ENCODE measurements at regions not wholly inside any gene's neighbourhood (a gene's known extent, or its start where the extent isn't known, plus 50 kb on each side); places are given as distances from the start of the nearest gene placed in this dataset.
A peak's percentile ranks its signal among the peaks of the same experiment; 100 is the strongest.

DNA sequence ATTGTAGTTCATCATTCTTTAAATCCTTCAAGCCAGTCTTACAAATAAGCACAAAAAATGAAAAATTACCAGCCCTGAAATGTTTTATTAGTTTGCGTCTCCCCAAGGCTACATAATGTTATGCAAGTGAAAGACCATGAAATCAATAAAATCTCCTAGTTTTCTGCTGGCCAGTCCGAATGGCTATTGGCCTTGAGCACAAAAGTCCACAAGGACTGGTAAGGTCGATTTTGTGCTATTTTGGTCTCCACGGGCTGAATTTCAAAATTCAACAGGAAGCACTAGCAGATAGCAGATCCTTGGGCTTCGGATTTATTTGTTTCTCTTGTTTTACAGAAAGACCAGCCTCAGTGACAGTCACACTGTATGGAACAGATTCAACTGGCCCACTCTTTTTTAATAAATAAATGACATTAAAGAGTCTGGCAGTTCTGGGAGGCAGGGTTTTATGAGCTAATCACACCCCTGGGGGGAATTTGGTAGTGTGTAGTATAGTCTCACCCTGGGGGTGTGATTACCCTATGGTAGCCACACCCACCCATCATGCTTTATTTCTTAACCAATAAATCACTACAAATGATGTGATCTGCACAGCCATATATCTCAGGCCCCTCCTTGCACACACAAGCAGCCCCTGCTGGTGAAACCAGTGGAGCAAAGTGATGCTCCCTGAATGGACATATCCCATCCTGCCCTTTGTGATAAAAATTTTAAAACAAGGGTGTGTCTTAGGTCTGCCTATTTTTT lies 51.1 kb upstream of the TMEM33 start:
- no peak for DNase-seq

DNA sequence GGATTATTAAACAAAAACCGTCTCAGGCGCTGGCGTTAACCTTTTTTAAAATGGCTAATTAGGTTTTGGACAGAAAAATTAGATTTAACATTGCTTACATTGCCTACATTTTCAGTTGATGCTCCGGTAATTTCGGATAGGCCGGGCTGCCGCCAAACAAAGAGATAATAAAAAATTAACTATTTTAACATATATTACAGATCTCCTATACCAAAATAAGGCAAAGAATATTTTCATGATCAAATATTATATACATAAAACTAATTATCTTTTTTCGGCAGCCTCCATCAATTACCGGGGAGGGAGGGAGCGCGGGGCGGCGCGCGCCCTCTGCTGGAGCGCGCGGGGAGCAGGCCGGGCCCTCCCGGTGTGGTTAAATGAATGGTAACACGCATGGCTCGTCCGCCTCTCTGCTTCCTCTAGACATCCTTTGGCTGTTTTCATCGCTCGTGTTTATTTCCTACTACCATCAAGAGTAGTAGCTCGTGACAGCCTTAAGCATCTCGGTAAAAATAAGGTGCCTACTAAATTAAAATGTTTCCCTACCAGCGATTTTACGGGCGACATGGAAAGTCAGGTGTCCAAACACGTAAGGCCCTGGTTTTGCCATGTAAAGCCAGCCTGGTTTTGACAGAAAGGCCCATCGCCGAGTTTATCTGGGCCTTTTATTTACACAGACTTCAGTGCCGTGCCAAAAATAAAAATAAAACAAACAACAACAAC lies 52.4 kb upstream of the TMEM33 start:
- DNase-seq: peak; percentile 25

DNA sequence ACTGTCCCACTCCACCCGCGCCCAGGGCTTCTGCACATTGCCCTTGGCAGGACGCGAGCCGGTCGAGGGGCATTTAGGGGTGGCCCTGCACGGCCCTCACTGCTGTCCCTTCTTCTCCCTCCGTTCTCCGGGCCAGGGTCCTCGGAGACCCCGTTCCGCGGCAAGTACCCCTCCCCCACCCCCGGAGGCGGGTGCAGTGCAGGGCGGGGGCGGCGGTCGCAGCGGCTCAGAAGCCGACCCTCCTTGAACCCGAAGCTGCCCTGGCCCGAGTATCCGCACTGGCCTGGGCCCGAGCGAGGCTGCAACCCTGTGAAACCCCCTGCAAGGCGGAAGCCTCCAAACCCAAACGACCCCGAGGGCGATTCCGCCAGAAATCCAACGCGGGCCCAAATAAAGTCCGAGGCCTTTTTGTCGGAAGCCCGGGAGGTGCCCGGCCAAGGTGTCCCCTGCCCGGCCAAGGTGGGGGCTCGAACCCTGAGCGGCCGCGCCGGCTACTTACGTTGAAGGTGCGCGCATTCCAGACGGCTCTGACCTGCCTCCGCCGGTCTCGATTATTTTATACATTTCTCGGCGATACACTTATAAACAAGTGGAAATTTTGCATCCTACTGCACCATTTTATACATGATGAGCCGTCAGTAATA lies 53.1 kb upstream of the TMEM33 start:
- DNase-seq: no peak

DNA sequence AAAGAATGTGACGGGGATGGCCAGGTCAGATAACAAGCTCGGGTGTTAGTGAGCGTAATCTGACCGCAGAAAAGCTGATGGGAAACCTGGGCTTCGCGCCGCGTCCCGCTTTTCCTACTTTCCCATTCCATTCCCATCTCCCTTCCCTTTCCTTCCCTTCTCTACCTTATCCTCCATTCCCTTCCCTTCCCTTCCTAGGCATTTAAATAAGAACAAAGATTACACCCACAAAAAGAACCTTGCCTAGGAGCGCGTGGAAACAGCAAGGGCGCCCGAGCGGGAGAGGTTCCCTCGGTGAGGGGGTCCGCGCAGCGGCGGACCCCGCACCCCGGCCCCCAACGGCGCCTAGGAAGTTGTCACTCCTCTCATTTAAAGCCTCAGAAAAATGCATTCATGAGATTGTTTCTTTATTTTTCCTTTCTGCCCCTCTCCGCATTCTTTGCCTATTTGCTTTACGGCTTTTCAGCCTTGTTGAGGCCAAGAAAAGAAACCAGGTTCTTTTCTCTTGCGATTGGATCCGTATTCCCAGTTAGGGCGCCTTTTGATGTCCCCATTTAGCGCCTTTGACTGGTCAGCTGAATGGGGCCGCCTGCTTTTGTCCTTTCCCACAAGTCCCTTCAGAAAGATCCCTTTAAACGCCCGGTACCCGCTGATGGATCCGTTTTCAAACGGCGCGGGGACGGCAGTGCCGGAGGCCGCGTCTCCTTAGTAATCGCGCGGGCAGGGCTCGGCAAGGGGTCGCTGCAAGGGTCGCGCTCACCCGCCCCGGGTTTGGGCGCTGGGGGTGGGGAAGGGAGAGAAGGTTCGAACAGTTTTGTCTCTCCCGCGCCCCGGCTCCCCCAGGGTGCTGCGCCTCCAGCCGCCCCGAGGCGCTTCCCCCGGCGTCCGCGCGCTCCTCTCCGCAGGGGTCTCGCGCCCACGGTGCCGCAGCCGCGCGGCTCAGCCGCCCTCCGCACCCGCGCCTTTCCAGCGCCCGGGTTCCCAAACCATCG lies 54.1 kb upstream of the TMEM33 start:
- no peak for DNase-seq

DNA sequence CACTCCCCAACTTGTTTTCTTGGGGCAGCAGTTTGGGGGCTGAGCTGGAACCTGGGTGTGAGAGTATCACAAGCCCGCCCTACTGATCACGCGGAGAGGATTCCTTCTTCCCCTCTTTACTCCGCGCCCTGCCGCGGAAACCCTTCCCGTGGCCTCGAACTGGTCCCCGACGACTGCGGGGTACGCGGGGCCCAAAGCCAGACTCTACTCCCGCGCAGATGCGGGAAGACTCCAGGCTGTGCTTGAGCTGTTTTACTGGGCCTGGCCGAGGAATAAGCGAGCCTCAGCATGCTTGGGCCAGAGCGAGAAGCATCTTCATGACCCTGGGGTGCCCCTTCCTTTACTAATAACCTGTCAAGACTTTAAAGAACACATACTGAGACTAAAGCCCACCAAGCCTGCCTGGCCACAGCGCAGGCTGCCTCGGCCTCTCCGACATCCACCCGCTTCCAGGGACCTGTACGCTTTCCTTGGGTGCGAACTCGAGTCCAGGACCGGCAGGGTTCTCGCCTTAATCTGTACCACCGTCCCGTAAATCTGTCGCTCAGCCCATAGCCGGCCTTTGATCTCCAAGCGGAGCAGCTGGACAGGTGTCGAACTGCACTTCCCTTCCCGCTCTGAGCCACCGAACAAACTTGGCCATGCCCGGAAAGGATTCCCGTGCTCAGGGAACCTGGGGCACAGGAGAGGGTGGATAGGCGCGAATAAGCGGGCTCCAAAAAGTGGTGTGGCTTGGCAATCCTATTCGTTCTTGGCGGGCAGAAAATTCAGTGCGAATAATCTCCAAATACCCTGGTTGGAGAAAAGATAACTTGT lies 55.0 kb upstream of the TMEM33 start:
- no peak for DNase-seq

DNA sequence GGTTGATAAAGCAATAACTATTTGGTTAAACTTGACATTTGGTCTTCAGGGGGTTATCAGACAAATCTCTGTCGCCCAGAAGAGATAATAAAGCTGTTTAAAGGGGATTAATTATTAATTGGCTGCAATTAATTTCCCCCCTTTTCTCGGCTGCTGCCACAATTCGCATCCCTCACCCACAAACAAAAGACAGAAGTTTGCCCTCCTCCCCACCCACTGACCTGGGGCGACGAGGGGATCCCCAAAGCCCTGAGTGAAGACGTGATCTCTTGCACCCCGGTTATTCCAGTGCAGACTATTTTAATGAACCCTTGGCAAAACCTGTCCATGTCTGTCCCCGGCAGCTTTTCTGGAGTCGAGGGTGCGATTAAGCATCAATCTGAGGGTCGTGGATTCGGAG lies 55.7 kb upstream of the TMEM33 start:
- DNase-seq: no peak

DNA sequence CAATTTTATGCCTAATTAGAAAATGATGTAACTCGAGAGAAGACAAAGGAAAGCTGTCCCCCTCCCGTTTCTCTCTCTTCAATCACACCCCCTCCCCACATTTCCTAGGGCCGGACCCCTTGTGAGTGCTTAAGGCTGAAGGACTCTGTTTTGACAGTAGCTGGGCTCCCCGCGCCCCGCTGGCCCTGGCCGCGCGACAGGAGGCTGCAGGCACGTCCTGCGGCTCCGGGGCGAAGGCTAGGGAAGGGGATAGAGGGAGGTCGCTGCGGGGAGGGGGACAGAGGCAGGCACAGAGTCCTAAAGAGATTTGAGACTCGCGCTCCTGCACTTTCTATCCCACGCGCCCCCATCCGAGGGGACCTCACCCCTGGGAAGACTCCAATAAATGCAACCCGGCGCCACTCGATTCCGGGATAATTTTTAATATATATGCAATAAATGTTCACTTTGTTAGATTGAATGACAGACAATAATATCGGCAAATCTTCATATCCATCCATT lies 56.2 kb upstream of the TMEM33 start:
- no peak for DNase-seq

DNA sequence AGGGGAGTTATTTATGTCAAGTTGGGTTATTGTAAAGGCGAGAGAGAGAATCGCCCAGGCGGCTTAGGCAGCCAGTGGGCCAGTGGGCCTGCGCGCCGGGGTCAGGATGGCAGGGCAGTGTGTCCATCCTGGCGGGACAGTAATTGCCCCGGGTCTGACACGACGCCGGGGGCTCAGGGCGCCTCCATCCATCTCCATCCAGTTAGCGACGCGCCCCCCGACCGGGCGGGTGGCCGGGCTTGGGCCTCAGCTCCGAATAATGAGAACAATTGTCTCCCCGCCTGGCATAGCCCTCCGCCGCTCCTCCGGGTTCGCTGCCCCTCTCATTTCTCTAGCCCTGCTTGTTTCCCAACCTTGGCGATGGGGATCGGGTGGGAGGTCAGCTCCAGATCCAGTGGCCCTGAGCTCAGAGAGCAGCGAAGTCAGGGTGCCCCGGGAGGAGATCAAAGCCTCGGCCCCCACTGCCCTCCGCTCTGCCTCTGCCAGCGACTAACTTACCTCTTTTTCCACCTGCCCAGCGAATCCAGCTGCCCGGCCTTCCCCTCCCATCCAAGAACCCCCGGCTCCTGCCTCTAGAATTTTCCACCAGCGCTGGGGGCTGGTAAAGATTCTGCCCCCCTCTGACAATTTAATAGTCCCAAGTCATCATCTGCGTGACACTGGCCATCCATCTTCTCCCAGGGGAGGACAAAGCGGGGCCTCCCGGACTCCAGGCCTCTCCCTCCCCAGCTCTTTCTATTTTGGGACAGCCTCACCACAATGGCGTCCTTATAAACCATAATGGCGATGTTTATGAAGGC lies 56.9 kb upstream of the TMEM33 start:
- DNase-seq: no peak

DNA sequence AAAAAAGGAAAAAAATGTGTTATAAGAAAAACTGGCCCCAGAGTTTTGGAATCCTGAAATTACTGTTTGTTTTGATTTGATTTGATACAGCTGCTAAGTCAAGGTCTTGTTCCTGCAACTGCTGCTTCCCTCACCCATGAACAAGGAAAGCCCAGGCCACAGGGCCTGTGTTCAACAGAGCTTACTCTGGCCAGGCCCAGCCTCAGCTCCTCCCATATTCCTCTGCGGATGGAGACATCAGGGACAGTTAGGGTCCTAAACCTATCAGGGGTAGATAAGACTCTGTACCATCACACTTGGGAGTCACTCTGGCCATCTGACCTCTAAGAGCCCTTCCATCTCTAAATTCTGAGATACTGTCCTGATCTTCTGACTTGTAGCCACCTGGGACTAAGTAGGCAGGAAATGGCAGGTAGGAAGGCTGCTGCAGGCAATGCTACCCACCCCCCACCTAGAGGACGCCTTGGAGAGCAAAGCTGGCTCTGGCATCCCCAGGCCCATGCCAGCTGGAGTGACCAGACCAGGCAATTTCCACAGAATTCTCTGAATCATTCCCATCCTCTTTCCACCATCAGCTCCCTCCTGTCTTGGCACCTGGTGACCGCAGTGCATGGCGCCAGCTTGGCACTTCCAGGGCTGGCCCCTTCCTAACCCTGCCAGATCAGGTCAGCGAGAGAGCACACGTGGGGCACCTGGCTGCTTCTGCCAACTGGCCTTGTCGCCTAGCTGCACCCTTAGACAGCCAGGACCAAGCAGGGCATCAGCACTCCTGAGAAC lies 58.0 kb upstream of the TMEM33 start:
- no peak for DNase-seq

DNA sequence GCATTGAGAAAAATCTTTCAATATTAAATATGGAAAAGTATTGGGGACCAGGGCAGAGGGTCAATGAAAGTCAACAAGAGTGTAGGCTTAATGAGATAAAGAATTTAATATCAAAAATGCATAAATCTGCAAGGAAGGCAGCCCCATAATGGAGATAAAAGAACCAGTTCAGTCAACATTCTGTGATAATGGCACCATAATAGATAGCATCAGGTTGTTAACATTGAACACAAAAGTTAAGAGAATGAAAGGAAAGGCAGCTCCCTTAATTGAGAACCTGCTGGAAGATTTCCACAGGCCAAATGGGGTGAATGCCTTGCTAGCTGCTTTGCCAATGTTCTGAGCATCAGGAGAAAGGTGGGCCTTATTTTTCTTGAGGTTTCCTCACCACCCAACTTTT lies 60.4 kb upstream of the TMEM33 start:
- DNase-seq: no peak

DNA sequence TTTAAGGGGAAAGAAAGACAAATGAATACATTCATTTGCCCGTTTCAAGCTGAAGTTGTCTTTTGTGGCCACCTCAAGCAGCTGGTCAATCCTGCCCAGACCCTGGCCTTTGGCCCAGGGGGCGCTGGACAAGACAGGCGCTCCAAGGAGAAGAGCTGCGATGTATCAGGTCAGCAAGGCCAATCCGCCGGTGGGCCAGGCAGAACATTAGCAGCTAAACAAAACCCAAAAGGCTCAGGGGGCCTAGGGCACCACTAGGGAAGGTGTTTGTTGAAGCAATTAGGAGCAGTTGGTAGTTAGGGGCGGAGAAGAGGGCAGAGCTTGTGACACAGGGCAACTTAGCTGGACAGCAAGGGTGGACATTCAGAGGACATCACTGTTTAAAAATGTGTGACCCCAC lies 60.8 kb upstream of the TMEM33 start:
- DNase-seq: no peak

DNA sequence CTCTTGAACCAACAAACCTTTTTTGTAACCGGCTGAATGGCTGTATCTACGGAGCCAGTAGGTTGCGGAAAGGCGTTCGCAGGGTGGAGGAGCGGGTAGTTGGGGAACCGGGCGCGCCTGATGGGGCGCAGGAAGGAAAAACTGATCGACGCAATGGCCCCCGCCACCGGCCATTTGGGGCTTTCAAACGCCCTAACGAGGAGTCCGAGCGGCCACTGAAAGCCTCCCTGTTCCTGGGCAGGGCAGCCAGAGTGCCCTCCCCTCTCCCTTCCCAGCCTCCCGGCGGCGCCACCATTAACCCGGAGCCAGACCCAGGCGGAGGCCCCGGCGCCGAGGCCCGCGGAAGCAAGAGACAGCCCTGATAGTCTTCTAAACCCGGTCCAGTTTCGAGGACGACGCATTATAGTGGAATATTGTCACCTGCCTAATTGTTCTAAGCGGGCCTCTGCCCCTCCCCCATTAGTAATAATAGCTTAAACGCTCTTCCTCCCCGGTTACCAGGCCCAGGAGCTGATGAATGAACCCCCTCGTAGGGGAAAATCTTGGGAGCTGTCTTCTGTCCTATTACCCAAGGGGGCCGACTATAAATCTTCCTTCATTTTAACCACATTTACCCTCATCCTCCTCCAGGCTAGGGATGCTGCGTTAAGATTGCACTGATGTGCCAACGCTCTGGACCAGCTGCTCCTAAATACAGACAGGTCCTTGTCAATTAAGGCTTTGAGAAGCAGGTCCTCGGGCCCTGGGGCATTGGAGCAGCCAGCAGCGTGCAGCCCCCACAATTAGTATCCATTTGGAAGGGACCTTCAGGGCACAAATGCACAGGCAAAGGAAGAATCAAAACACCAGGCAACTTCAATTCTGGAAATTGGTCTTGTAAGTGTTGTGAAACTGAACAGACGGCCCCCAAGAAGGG lies 61.6 kb upstream of the TMEM33 start:
- no peak for DNase-seq

DNA sequence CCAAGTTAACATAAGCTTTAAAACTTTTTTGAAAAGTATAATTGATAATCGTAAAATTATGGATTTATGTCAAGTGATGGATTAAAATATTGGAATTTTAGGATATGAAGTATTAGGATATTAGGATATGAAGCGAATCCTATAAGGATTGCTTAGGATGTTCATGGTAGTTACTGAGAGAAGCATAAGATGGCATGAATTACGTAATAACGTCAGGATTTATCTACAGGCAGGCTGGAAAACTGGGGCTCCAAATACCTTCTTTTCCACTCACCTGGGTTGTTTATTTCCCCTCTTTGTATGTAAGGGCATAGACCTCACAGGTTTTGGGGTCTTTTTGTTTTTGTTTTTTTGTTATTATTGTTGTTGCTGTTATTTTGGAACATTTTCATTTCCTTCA lies 65.2 kb upstream of the TMEM33 start:
- DNase-seq: no peak

DNA sequence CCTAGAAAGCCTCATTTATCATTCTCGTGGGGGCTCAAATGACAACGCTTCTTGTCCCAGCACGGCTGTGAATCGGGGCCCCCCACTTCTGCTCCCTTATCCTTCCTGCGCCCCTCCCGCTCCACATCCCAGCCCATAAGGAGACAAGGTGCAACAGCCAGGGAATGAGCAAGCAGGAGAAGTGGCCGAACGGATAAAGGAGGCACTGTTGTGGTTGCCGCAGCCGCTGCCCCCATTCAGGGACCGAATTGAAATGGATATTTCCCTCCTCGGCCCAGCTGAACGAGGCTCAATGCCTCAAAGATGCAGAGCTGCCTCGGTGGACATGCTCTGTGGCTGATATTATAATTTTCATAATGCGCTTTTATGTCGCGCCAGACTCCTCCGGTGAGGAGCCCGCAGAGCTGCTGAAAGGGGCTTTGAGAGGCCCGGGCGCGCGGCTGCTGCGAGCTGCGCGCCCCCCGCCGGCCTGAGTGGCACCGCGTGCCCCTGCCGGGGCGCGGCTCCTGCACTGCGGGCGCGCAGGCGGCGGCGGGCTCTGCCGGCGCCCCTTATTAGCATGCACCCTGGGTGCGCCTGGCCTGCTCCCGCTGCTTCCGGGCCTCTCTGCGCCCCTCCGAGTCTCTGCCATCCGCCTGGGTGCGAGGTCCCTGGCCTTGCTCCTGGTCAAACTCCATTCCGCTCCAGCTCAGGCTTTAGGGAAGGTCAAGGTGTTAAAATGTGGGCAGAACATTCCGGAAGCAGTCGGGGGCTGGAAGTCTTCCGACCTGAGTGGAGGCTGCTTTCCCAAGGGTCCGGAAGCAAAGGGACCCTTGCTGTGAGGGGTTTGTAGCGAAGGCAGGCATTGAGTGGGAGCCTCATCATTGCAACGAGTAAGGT lies 68.2 kb upstream of the TMEM33 start:
- DNase-seq: no peak

DNA sequence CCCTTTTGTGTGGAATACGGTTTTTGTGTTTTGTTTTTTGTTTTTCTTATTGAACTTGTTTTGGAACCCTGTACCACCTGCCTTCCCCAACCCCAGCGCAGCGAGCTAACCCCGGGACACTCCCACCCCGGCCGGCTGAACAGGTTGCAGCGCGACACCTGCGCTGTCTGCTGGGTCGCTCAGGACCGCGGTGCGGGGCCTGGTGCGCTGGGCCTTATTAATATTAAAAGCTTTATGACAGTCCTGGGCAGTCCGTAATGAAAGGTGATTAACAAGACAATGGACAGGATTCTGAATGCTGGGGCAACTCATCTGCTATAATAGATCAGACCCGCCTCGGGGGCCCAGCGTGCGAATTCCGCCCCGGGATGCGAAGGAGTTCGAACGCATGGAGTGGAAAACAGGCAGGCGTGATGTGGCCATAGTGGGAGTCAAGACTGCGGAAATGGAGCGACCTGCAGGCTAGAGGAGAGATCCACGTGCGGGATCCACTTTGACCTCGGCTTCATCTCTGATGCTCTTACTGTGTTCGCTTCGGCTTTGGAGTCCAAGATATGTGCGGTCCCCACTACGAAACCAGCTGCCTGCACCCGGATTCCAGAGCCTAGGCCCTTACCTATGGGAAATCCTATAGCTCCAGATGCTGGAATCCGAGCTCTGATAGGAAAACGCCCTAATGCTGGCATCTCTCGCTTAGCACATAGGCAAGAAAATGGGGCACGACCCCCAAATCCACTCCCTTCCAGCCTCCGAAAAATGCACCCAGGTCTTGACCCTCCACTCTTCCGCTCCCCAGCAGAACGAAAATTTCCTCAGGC lies 69.0 kb upstream of the TMEM33 start:
- no peak for DNase-seq

DNA sequence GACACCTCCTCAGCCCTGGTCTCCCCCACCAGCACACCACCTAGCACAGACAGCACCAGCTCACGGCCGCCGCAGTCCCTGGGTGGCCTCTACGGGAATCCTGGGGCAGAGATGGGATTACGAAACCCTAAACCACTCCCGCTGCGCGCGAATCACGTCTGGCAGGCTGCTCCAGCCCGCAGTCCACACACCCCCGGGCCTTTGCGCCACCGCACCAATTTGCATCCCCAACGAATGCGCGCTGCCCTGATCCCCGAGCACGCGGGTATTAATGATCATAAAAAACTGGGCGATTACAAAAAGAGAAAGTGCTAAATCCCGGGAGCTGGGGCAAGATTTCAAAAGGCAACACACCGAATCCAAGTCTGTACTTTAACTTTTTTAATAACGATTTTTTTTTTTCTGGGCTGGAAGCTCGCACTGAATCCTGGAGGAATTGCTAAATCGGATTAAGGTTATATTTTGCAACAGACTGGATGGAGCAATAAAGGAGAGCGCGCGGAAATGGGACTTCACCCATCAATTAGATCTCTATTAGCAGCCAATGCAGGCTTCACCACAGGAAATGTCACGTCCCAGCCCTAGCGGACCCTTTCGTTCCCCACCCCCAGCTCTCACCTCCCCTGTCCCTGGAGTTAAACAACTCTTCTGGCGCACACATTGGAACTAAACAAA lies 69.8 kb upstream of the TMEM33 start:
- DNase-seq: no peak
